H1 (cell line): ENCODE measurements at regions not wholly inside any gene's neighbourhood (a gene's known extent, or its start where the extent isn't known, plus 50 kb on each side); places are given as distances from the start of the nearest gene placed in this dataset.

Source experiments
- CTCF ChIA-PET: fragments of 300-600 bp; sonication (Branson Sonifier 250); formaldehyde crosslinking; loops from one replicate; lab custom pipeline; 2021; ENCODE audit not compliant: partially characterized antibody; lab: Charles Lee
- POLR2A ChIA-PET: fragments of 300-600 bp; sonication (Branson Sonifier 250); formaldehyde crosslinking; loops from one replicate; lab custom pipeline; 2021; ENCODE audit warnings: inconsistent platforms; ENCODE audit not compliant: partially characterized antibody; lab: Charles Lee
- DNase-seq, 2 experiments: peaks; one replicate each; pipeline versions ENCODE4 v3.0.0 to v3.0.0-alpha.2; 2010 to 2022; ENCODE audit warnings: low spot score in 2 of 2, low read depth in 1 of 2, mixed read lengths in 1 of 2
- FAIRE-seq: peaks from 2 replicates; lab custom pipeline; 2011; peaks lifted over from hg19 to GRCh38; lab: Jason Lieb, UNC
- H2AFZ ChIP-seq: 2 replicates; pipeline ENCODE4 v1.8.1; 2012; ENCODE audit warnings: low read length, inconsistent platforms
- H2AK5ac ChIP-seq: 2 replicates; pipeline ENCODE4 v1.6.1; 2013; ENCODE audit warnings: low read depth, low read length
- H2BK120ac ChIP-seq: replicated peaks from 2 replicates; pipeline ENCODE3; 2013; ENCODE audit warnings: low read depth, low read length, inconsistent platforms
- H2BK12ac ChIP-seq: 2 replicates; pipeline ENCODE4 v1.6.1; 2013; ENCODE audit warnings: low read depth, low read length
- H2BK15ac ChIP-seq: 2 replicates; pipeline ENCODE4 v1.6.1; 2013; ENCODE audit warnings: low read length
- H2BK20ac ChIP-seq: 2 replicates; pipeline ENCODE4 v1.6.1; 2013; ENCODE audit warnings: low read length
- H2BK5ac ChIP-seq: 2 replicates; pipeline ENCODE4 v1.6.1; 2013; ENCODE audit warnings: low read depth, low read length
- H3K14ac ChIP-seq: 2 replicates; pipeline ENCODE4 v1.6.1; 2013; ENCODE audit warnings: inconsistent platforms; ENCODE audit not compliant: insufficient read length
- H3K18ac ChIP-seq: 2 replicates; pipeline ENCODE4 v1.6.1; 2013; ENCODE audit warnings: low read length; ENCODE audit errors: extremely low read depth
- H3K23ac ChIP-seq: 2 replicates; pipeline ENCODE4 v1.6.1; 2013; ENCODE audit warnings: inconsistent platforms; ENCODE audit not compliant: insufficient read length
- H3K23me2 ChIP-seq: 2 replicates; pipeline ENCODE4 v1.6.1; 2013; ENCODE audit warnings: low read depth, low read length
- H3K27ac ChIP-seq: 2 replicates; pipeline ENCODE4 v1.6.1; 2011; ENCODE audit warnings: low read depth, low read length, inconsistent platforms
- H3K27me3 ChIP-seq, 4 experiments: replicated peaks in 1 of 4; 1 replicate in 1 of 4; 2 replicates in 3 of 4; pipeline versions ENCODE4 v1.6.1 to v1.8.1; 2011 to 2013; ENCODE audit warnings: low read length in 3 of 4, mild to moderate bottlenecking in 3 of 4, inconsistent platforms in 2 of 4, mixed read lengths in 2 of 4, moderate library complexity in 1 of 4; ENCODE audit not compliant: control insufficient read depth in 3 of 4, insufficient read depth in 3 of 4; ENCODE audit errors: extremely low read depth in 1 of 4
- H3K36me3 ChIP-seq, 4 experiments: 2 replicates each; pipeline versions ENCODE4 v1.6.1 to v1.8.1; 2011 to 2013; ENCODE audit warnings: mild to moderate bottlenecking in 4 of 4, low read length in 3 of 4, moderate library complexity in 2 of 4, control low read depth in 1 of 4, inconsistent platforms in 1 of 4; ENCODE audit not compliant: insufficient read depth in 4 of 4, control insufficient read depth in 2 of 4
- H3K4ac ChIP-seq: replicated peaks from 2 replicates; pipeline ENCODE3; 2013; ENCODE audit warnings: low read length, low read depth, mixed read lengths, inconsistent platforms; ENCODE audit not compliant: insufficient read length
- H3K4me1 ChIP-seq, 4 experiments: replicated peaks in 1 of 4; 1 replicate in 1 of 4; 2 replicates in 3 of 4; pipeline versions ENCODE4 v1.6.1 to v1.8.1; 2011 to 2013; ENCODE audit warnings: low read length in 3 of 4, inconsistent platforms in 2 of 4, mixed read lengths in 1 of 4; ENCODE audit not compliant: insufficient read depth in 4 of 4, control insufficient read depth in 3 of 4
- H3K4me2 ChIP-seq, 2 experiments: 2 replicates each; pipeline versions ENCODE4 v1.6.1 to v1.8.1; 2011 to 2013; ENCODE audit warnings: low read depth in 2 of 2, low read length in 2 of 2, control low read depth in 1 of 2, inconsistent platforms in 1 of 2, mild to moderate bottlenecking in 1 of 2; ENCODE audit not compliant: insufficient read depth in 1 of 2
- H3K4me3 ChIP-seq, 4 experiments: fragments of 200-600, 300-600 bp in 1 of 4; sonication (generic), shearing (Covaris generic), sonication (Bioruptor Twin) in 1 of 4; 2 replicates each; pipeline versions ENCODE4 v1.5.1 to v1.8.1; 2011 to 2016; ENCODE audit warnings: low read length in 4 of 4, low read depth in 3 of 4, control low read depth in 2 of 4, inconsistent platforms in 2 of 4, mild to moderate bottlenecking in 2 of 4, mixed read lengths in 1 of 4, moderate library complexity in 1 of 4; ENCODE audit not compliant: insufficient read depth in 2 of 4; ENCODE audit errors: extremely low read depth in 1 of 4
- H3K56ac ChIP-seq: replicated peaks from 2 replicates; pipeline ENCODE3; 2013; ENCODE audit warnings: low read depth, mild to moderate bottlenecking, mixed read lengths, low read length, inconsistent platforms; ENCODE audit not compliant: insufficient read length
- H3K79me1 ChIP-seq: 2 replicates; pipeline ENCODE4 v1.6.1; 2013; ENCODE audit warnings: low read depth, low read length, control low read depth
- H3K79me2 ChIP-seq, 2 experiments: 2 replicates each; pipeline versions ENCODE4 v1.6.1 to v1.8.1; 2012 to 2013; ENCODE audit warnings: low read length in 2 of 2, mild to moderate bottlenecking in 2 of 2, inconsistent platforms in 1 of 2; ENCODE audit not compliant: insufficient read depth in 2 of 2, control insufficient read depth in 1 of 2
- H3K9ac ChIP-seq, 4 experiments: replicated peaks in 1 of 4; 1 replicate in 1 of 4; 2 replicates in 3 of 4; pipeline versions ENCODE4 v1.6.1 to v1.8.1; 2011 to 2013; ENCODE audit warnings: low read depth in 3 of 4, low read length in 3 of 4, control low read depth in 2 of 4, mild to moderate bottlenecking in 2 of 4, moderate library complexity in 2 of 4, inconsistent platforms in 1 of 4; ENCODE audit errors: extremely low read depth in 1 of 4
- H3K9me3 ChIP-seq, 2 experiments: 2 replicates each; pipeline versions ENCODE4 v1.6.1 to v1.8.1; 2012 to 2013; ENCODE audit warnings: mild to moderate bottlenecking in 2 of 2, moderate library complexity in 2 of 2, control low read depth in 1 of 2, inconsistent platforms in 1 of 2, low read depth in 1 of 2, low read length in 1 of 2, mixed read lengths in 1 of 2; ENCODE audit not compliant: insufficient read depth in 2 of 2
- H4K20me1 ChIP-seq, 2 experiments: replicated peaks in 1 of 2; 2 replicates each; pipeline versions ENCODE3 to v1.8.1; 2011 to 2013; ENCODE audit warnings: inconsistent platforms in 2 of 2, low read length in 2 of 2, mild to moderate bottlenecking in 1 of 2; ENCODE audit not compliant: insufficient read depth in 2 of 2, control insufficient read depth in 1 of 2
- H4K5ac ChIP-seq: 2 replicates; pipeline ENCODE4 v1.6.1; 2013; ENCODE audit warnings: low read length, low read depth, mixed read lengths, inconsistent platforms; ENCODE audit not compliant: insufficient read length
- H4K8ac ChIP-seq: 2 replicates; pipeline ENCODE4 v1.8.0; 2013; ENCODE audit warnings: mild to moderate bottlenecking, moderate library complexity, low read length, inconsistent platforms; ENCODE audit not compliant: insufficient read depth; ENCODE audit errors: extremely low read depth
- H4K91ac ChIP-seq: replicated peaks from 2 replicates; pipeline ENCODE3; 2013; ENCODE audit warnings: low read length, mixed read lengths, inconsistent platforms; ENCODE audit not compliant: insufficient read length
- BCL11A ChIP-seq, 2 experiments: IDR thresholded peaks; one replicate each; pipeline ENCODE4 v1.6.1; 2011; ENCODE audit warnings: low read depth in 2 of 2, low read length in 2 of 2, mild to moderate bottlenecking in 2 of 2
- CTCF ChIP-seq, 3 experiments: IDR thresholded peaks; 1 replicate in 2 of 3; 2 replicates in 1 of 3; pipeline versions ENCODE4 v1.5.1 to v1.6.1; 2011; ENCODE audit warnings: low read length in 3 of 3, mild to moderate bottlenecking in 3 of 3, inconsistent platforms in 2 of 3, low read depth in 1 of 3, moderate library complexity in 1 of 3; ENCODE audit not compliant: insufficient read depth in 1 of 3; ENCODE audit errors: control extremely low read depth in 1 of 3
- E2F6 ChIP-seq: IDR thresholded peaks from 2 replicates; pipeline ENCODE4 v1.6.1; 2012; ENCODE audit warnings: inconsistent platforms
- PHF8 ChIP-seq: fragments of 200-600 bp; sonication (generic); conservative IDR thresholded peaks from 2 replicates; pipeline ENCODE4 v1.7.1; 2012; ENCODE audit warnings: low read depth, mild to moderate bottlenecking, inconsistent platforms, low read length, moderate library complexity
- RAD21 ChIP-seq, 2 experiments: IDR thresholded peaks in 1 of 2; conservative IDR thresholded peaks in 1 of 2; 2 replicates each; pipeline ENCODE4 v1.6.1; 2011; ENCODE audit warnings: low read depth in 2 of 2, low read length in 2 of 2, improper control_type of control experiment in 1 of 2, inconsistent platforms in 1 of 2, mild to moderate bottlenecking in 1 of 2, moderate library complexity in 1 of 2
- SAP30 ChIP-seq: fragments of 300-600 bp; sonication (generic); IDR thresholded peaks from 2 replicates; pipeline ENCODE4 v1.7.1; 2012; ENCODE audit warnings: low read length, moderate library complexity, mild to moderate bottlenecking, inconsistent platforms; ENCODE audit not compliant: insufficient read depth, insufficient replicate concordance
- USF2 ChIP-seq: IDR thresholded peaks from 2 replicates; pipeline ENCODE4 v1.6.1; 2011; ENCODE audit warnings: low read length, improper control_type of control experiment
- WGBS, 2 experiments: shearing (Covaris generic) in 1 of 2; methylation state at CpG; one replicate each; pipeline versions ENCODE4 v1.1.6 to v1.1.7; 2013 to 2015; ENCODE audit warnings: low lambda C conversion rate in 2 of 2, mixed read lengths in 2 of 2, inconsistent platforms in 1 of 2, low coverage in 1 of 2, missing lambda C conversion rate in 1 of 2; ENCODE audit not compliant: insufficient replicate concordance in 2 of 2, insufficient coverage in 1 of 2, insufficient read length in 1 of 2; ENCODE audit errors: extremely low coverage in 1 of 2, missing lambda C conversion rate in 1 of 2; 5-methylcytosine and 5-hydroxymethylcytosine counted together

- Histone ChIP-seq H4K5ac (no peak overlapping the region), H4K91ac (no peak overlapping the region), H3K79me1 (no peaks in the 10 kb centered on the region), H2BK120ac (no peak overlapping the region), H3K56ac (no peak overlapping the region), H3K79me2 (no peaks in the 10 kb centered on the region), H2BK12ac (no peak overlapping the region), H3K23ac (no peak overlapping the region), H3K4me2 (no peak overlapping the region), H2AFZ (no peak overlapping the region), H4K8ac (0 out of 2 replicates have a peak overlapping the region, but pooled peaks have one; percentile 31), H3K4me3 (no peak overlapping the region), H3K9ac (no peak overlapping the region), H3K23me2 (no peaks in the 10 kb centered on the region), H2AK5ac (no peak overlapping the region), H3K9me3 (no peaks in the 10 kb centered on the region), H3K36me3 (no peaks in the 10 kb centered on the region), H2BK15ac (no peak overlapping the region), H4K20me1 (no peaks in the 10 kb centered on the region), H3K4ac (no peak overlapping the region), H2BK5ac (no peak overlapping the region)
- no peak for FAIRE-seq
- POLR2A ChIA-PET = no interaction called here
- 84% methylated on average over 5 of the region's 5 CpGs; no CpG with 5 or more reads in 1 of the 2 experiments for WGBS, 2 experiments
- TF ChIP-seq E2F6 (no peak), SAP30 (no peak), PHF8 (no peak), CTCF (IDR thresholded peaks at IDR 0.05; ENCODE audit: control extremely low read depth in 1 of 3, insufficient read depth in 1 of 3, low read depth in 1 of 3, low read length in 3 of 3) (peak; percentile 16 to 39 (median 30); a peak in 3 of 4 replicates), BCL11A (IDR thresholded peaks at IDR 0.05; ENCODE audit: low read depth in 2 of 2, low read length in 2 of 2) (no peak), USF2 (no peak), RAD21 (IDR thresholded peaks at IDR 0.05 in 1 of 2, conservative IDR thresholded peaks at IDR 0.05 in 1 of 2; ENCODE audit: low read depth in 2 of 2, low read length in 2 of 2) (peak; percentile 38 to 49)
- TF ChIP-seq, all 59 proteins: peak for 2
- no peak overlapping the region for H3K27ac ChIP-seq
- no peak for DNase-seq
- no peak overlapping the region for H3K14ac ChIP-seq
- 0 out of 7 replicates have a peak, but pooled peaks cover 0 to 2% (median 0%) of the 10 kb centered on the region in 4 experiments for H3K4me1 ChIP-seq
- no peak overlapping the region for H2BK20ac ChIP-seq
- CTCF ChIA-PET = interaction anchor here (0.7 to 4.0 kb wide), 8 partner anchors 12 to 333 kb away, joined by 3 to 17 read pairs (median 4); no protein-coding TSS in a partner anchor
- H3K18ac ChIP-seq = no peak overlapping the region
- H3K27me3 ChIP-seq = no peaks in the 10 kb centered on the region
Observed at GRCh38 chr18:47730795-47731194, 199.7 kb downstream of the SMAD2 start.
